Iris pigment epithelial cell (primary cell): ENCODE measurements at regions not wholly inside any gene's neighbourhood (a gene's known extent, or its start where the extent isn't known, plus 50 kb on each side); places are given as distances from the start of the nearest gene placed in this dataset.

Source experiments
- DNase-seq: peaks from one replicate; pipeline ENCODE4 v3.0.0-alpha.2; 2011; ENCODE audit warnings: low read depth

DNA sequence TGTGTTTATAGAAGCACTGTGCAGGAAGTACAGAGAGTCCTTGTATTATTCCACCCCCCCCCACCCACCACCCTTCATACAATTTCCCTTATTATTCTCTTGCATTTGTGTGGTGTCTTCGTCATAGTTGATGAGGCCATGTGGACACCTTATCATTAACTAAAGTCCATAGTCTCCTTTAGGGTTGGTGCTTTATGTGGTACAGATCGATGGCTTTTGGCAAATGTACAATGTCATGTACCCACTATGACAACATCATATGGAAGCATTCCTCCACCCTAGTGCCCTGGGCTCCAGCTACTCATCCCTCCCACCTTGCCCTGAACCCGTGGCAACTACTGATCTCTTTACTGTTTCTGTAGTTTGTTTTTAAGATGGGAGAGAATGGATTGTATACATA lies 93.8 kb upstream of the HDAC4 start:
- DNase-seq: no peak

DNA sequence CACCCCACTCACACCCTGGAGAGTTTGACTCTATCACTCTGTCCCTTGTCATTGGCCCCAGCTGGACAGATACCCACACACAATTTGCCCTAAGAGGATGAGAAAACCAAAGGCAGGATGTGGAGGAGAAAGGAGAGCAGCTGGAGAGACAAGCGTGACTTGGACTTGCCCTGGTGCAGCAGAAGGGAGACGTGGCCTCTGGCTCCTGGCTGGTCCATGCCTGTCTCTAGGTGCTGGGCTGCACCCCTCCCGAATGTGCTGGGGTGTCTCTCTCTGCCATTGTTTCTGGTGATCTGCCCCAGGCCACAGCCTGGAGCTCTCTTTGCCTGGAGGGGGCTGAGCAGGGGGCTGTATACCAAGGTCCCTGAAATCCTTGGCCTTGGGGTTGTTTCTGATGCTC lies 88.7 kb upstream of the HDAC4 start:
- no peak for DNase-seq

DNA sequence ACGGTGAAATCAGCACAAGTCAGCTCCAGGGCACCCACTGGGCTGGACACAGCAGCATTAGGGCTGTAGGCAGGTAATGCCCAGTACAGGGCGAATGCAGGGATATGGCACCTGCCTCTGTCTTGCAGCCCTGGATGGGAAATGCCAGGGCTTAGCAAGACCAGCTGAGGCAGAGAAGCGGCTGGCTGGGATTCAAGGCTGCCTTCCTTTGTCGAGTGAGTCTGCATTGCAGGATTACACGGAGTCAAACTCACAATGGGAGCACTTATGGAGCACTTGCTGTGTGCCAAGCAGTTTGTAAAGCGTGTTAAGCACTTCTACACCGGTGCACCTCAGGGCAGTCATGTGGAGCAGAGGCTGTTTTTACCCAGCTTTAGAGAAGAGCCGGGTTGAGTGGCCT lies 87.3 kb upstream of the HDAC4 start:
- no peak for DNase-seq

- DNase-seq: no peak
Measured at GRCh38 chr2:239487272-239487671, 86.5 kb upstream of the HDAC4 start.

DNA sequence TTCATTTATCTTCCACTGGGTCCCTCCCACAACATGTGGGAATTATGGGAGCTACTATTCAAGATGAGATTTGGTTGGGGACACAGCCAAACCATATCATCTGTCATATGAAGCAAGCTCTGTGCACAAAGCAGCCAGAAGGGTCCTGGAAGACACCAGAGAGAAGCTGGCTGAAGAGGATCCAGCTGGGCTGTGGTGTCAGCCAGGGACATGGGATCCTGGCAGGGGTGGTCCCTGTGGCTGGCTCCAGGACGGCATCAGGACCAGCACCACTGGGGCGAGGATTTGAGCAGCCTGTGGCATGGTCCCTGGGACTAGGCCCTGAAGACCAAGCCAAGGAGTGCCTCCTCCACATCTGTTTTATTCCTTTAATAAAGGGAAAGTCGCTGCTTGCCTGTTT lies 84.8 kb upstream of the HDAC4 start:
- no peak for DNase-seq

DNA sequence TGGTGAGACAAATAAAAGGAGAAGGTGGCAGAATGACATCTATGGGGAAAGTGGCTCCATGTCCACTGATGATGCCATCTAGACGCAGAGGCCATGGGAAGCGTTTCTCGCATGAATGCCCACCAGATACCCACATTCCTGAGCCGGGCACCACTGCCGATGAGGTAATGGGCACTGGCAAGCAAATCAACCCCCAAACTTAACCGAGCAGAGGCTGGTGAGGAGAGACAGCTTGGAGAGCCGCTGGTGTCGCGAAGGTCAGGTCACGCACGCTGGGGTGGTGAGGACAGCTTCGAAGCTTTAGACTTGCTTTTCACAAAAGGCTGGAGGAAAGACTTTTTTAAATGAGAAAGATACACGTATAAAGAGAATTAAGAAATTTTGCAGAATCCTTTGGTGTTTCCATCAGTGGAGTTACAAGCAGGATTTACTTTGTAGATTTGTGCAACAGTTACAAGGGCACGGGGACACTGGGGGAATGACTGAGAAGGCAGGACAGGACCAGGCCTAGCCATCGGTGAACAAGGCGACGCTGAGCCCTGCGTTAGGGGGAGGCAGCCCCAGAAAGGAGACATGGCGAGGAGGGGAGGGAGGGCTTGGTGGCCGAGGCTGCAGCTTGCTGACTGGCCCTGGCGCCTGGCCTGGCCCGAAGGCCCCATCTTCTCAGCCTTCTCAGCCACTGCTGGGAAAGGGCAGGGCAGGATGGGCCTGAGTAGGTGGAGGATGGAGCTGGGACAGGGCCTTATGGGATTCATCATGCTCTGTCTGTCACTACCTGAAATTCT lies 83.9 kb upstream of the HDAC4 start:
- DNase-seq: no peak

DNA sequence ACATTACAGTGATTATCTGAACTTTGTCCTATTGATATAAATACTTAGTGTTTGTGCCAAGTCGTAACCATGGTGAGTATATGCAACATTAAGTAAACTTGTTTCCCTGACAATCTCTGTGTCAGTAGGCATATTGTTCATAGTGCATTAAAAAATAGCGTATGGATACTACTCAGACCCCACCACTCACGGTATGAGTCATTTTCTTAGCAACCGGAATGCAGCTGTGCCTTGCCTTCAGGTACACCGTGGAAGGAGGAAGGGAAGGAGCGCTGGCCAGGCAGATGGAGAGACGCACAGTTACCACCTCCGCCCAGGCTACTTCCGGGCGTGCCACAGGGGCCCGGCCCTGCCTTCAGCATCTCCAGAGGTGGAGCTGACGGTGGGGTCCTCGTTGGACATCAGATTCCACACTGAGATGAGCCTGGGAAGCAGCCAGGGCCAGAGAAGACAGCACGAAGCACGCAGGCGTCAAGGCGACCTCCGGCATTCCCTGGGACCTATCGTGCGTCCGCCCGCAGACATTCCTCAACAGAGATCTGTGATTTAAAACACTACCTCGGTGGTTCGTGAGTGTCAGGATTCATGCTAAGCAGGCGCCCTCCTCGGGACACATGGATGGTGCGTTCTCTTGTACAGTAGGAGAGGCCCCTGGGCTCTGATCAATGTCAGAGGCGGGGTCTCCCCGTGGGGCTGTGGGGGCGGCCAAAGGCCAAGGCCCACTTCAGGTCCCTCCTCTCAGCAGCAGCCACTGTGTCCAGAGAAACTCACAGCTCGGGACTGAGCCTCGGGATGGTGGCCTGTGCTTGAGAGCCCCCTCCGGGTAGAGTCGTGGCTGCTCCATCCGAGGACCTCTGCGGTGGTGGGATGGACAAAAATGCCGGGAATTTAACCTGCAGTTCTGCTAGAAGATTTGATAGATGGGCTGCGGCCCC lies 82.2 kb upstream of the HDAC4 start:
- no peak for DNase-seq

GRCh38 chr2:239479471-239479870 lies 78.7 kb upstream of the HDAC4 start:
- DNase-seq: no peak

- DNase-seq: no peak
Measured at GRCh38 chr2:239477591-239477990, 76.8 kb upstream of the HDAC4 start.

DNA sequence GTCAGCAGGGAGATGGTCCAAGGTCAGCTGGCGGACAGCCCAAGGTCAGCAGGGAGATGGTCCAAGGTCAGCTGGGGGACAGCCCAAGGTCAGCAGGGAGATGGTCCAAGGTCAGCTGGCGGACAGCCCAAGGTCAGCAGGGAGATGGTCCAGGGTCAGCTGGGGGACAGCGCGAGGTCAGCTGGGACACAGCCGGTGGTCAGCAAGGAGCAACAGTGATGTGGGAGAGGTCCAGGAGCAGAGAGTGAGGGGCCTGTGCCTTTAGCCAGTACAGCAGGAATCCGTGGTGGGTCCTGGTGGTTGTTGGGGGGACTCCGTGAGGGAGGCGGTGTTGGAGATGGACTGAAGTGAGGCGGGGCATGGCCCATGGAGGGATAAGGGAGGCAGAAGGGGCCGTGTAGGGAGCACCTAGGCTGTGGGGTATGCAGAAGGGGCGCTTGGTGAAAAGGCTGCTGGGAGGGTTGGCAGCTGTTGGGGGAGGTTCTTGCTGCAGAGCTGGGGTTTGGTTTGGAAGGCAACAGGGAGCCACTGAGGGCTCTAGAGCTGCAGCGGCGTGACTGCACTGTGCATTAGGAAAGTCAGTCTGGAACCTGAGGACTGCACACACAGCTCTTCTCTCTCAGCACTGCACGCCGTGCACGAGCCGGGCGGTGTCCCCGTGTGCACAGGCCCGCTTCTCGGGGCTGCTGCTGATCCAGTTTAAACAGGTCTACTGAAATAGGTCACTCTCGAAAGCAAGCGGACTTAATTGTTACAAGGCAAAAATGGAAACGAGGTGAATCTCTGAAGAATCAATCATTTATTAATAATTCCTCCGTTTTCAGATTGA lies 76.2 kb upstream of the HDAC4 start:
- DNase-seq: no peak

DNA sequence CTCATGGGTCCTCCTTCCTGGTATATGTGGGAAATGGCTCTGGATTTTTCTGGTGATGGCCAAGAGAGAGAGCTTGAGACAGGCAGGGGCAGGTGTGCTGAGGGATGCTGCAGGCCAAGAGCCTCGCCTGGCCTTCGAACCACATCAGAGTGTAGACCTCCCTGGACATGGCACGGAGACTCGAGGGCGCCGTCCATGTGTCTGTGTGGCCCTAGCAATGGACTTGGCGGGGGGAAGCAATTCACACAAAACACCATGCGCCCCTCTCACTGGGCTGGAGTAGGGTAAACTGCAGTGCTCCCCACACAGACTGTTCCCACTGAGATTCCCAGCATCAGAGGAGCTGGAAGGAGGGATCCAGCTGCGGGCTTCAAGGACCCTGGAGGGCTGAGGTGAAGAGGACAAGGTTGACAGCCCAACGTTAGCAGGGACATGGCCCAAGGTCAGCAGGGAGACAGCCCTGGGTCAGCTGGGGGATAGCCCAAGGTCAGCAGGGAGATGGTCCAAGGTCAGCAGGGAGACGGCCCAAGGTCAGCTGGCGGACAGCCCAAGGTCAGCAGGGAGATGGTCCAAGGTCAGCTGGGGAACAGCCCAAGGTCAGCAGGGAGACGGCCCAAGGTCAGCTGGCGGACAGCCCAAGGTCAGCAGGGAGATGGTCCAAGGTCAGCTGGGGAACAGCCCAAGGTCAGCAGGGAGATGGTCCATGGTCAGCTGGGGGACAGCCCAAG lies 75.4 kb upstream of the HDAC4 start:
- no peak for DNase-seq

- no peak for DNase-seq
Measured at GRCh38 chr2:239475161-239476028, 74.6 kb upstream of the HDAC4 start.

- no peak for DNase-seq
Measured at GRCh38 chr2:239473211-239473805, 72.5 kb upstream of the HDAC4 start.

- DNase-seq: no peak
Measured at GRCh38 chr2:239472235-239472775, 71.5 kb upstream of the HDAC4 start.

GRCh38 chr2:239471011-239471792 lies 70.4 kb upstream of the HDAC4 start:
- no peak for DNase-seq

DNA sequence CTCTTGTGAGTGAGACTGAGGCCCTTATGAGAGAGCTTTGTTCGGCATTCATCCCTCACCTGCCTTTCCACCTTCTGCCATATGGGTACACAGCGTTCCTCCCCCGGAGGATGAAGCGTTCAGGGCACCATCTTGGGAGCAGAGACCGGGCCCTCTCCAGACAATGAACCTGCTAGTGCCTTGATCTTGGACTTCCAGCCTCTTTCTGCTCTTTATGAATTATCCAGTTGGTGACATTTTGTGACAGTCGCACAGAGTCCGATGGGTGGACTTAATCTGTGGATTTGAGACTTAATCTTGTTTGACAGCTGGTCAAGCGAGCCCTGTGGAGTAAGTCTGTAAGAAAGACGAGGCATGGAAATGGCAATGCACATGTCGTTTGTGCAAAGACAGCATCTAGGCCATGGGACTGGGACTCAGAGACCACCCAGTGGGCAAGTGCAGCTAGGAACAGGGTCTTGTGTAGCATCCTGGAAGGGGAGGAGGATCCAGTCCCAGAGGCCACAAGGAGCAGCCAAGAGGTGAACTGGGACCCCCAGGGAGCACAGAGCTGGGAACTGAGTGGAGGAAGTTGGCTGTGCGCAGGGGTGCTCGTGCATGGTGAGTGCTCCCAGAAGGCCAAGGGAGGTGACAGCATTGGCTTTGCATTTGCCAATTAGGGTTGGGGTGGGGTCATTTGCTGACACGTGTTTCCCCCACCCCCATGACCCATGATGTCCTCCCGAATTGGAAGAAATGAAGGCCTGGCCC lies 69.5 kb upstream of the HDAC4 start:
- no peak for DNase-seq

- no peak for DNase-seq
Measured at GRCh38 chr2:239469106-239469960, 68.5 kb upstream of the HDAC4 start.
